Stimulated activated CD8-positive, alpha-beta memory T cell treated with anti-CD3 and anti-CD28 coated beads, Interleukin-7, amount 100 ng/mL, for 48 hours (primary cell): ENCODE measurements at regions not wholly inside any gene's neighbourhood (a gene's known extent, or its start where the extent isn't known, plus 50 kb on each side); places are given as distances from the start of the nearest gene placed in this dataset.
"Not testable (repeated sequence)": the region's sequence is repeated elsewhere in the genome, so short reads cannot be mapped to it uniquely, and the experiment has no call there.

ENCODE experiments used
- DNase-seq, 2 donors: peaks; one replicate each; pipeline ENCODE4 v3.0.0-alpha.2; 2020; ENCODE audit warnings: low read depth in 1 of 2; ENCODE audit errors: extremely low read depth in 1 of 2

- DNase-seq = no peak
Measured at GRCh38 chr18:38759457-38759856, 1193.9 kb upstream of the CELF4 start.

GRCh38 chr18:38756436-38756835 lies 1190.8 kb upstream of the CELF4 start:
- DNase-seq = no peak

- DNase-seq = no peak
Measured at GRCh38 chr18:38752430-38752829, 1186.8 kb upstream of the CELF4 start.

- no peak for DNase-seq
Measured at GRCh38 chr18:38751898-38752297, 1186.3 kb upstream of the CELF4 start.

- no peak for DNase-seq
Measured at GRCh38 chr18:38751211-38751610, 1185.6 kb upstream of the CELF4 start.

- no peak for DNase-seq
Measured at GRCh38 chr18:38750751-38751150, 1185.2 kb upstream of the CELF4 start.

GRCh38 chr18:38747153-38747552 lies 1181.6 kb upstream of the CELF4 start:
- DNase-seq = no peak

- not testable (repeated sequence) for DNase-seq
Measured at GRCh38 chr18:38720181-38720580, 1154.6 kb upstream of the CELF4 start.

- no peak for DNase-seq
Measured at GRCh38 chr18:38718365-38718901, 1152.8 kb upstream of the CELF4 start.

GRCh38 chr18:38709122-38709521 lies 1143.5 kb upstream of the CELF4 start:
- DNase-seq = no peak

- no peak for DNase-seq
Measured at GRCh38 chr18:38706373-38706772, 1140.8 kb upstream of the CELF4 start.

- DNase-seq = no peak
Measured at GRCh38 chr18:38698088-38698487, 1132.5 kb upstream of the CELF4 start.

- DNase-seq = no peak
Measured at GRCh38 chr18:38695559-38696280, 1130.1 kb upstream of the CELF4 start.

GRCh38 chr18:38693104-38693503 lies 1127.5 kb upstream of the CELF4 start:
- no peak for DNase-seq

- no peak for DNase-seq
Measured at GRCh38 chr18:38690626-38691025, 1125.0 kb upstream of the CELF4 start.

- no peak for DNase-seq
Measured at GRCh38 chr18:38688416-38688815, 1122.8 kb upstream of the CELF4 start.

- no peak for DNase-seq
Measured at GRCh38 chr18:38670486-38670885, 1104.9 kb upstream of the CELF4 start.

- DNase-seq = no peak
Measured at GRCh38 chr18:38664929-38665328, 1099.3 kb upstream of the CELF4 start.

- no peak for DNase-seq
Measured at GRCh38 chr18:38663682-38664081, 1098.1 kb upstream of the CELF4 start.

- DNase-seq = no peak
Measured at GRCh38 chr18:38663270-38663669, 1097.7 kb upstream of the CELF4 start.

GRCh38 chr18:38654946-38655345 lies 1089.3 kb upstream of the CELF4 start:
- DNase-seq = no peak

- no peak for DNase-seq
Measured at GRCh38 chr18:38651736-38652135, 1086.1 kb upstream of the CELF4 start.

GRCh38 chr18:38648179-38648578 lies 1082.6 kb upstream of the CELF4 start:
- no peak for DNase-seq
